ENCODE measurements at regions not wholly inside any gene's neighbourhood (a gene's known extent, or its start where the extent isn't known, plus 50 kb on each side); places are given as distances from the start of the nearest gene placed in this dataset.
A peak's percentile ranks its signal among the peaks of the same experiment; 100 is the strongest.
"Not testable (repeated sequence)": the region's sequence is repeated elsewhere in the genome, so short reads cannot be mapped to it uniquely, and the experiment has no call there.

GRCh38 chr1:112855152-112855828, 100.7 kb downstream of the SLC16A1 start:
- H3K4me1 Mint-ChIP-seq (ENCODE audit: unreplicated experiment): peaks cover under 1% of the 10 kb centered on the region
- DNase-seq (ENCODE audit: extremely low spot score, unreplicated experiment): no peak
- H3K27me3 Mint-ChIP-seq (ENCODE audit: unreplicated experiment): no peaks in the 10 kb centered on the region
- H3K4me3 Mint-ChIP-seq (ENCODE audit: unreplicated experiment): no peak overlapping the region
- H3K9me3 Mint-ChIP-seq (ENCODE audit: unreplicated experiment): no peaks in the 10 kb centered on the region
- no peak for TF ChIP-seq CTCF (IDR thresholded peaks at IDR 0.05)
- no peak overlapping the region for H3K27ac Mint-ChIP-seq (ENCODE audit: unreplicated experiment)
- H3K36me3 Mint-ChIP-seq (ENCODE audit: unreplicated experiment): no peaks in the 10 kb centered on the region

GRCh38 chr1:112854368-112854984, 101.5 kb downstream of the SLC16A1 start:
- not testable (repeated sequence) for DNase-seq (ENCODE audit: extremely low spot score, unreplicated experiment); H3K27me3 Mint-ChIP-seq (ENCODE audit: unreplicated experiment); H3K36me3 Mint-ChIP-seq (ENCODE audit: unreplicated experiment); H3K9me3 Mint-ChIP-seq (ENCODE audit: unreplicated experiment); H3K4me1 Mint-ChIP-seq (ENCODE audit: unreplicated experiment); H3K27ac Mint-ChIP-seq (ENCODE audit: unreplicated experiment); H3K4me3 Mint-ChIP-seq (ENCODE audit: unreplicated experiment)

GRCh38 chr1:112853915-112854314, 102.1 kb downstream of the SLC16A1 start:
- not testable (repeated sequence) for H3K27ac Mint-ChIP-seq (ENCODE audit: unreplicated experiment); H3K4me3 Mint-ChIP-seq (ENCODE audit: unreplicated experiment); H3K27me3 Mint-ChIP-seq (ENCODE audit: unreplicated experiment); H3K9me3 Mint-ChIP-seq (ENCODE audit: unreplicated experiment); DNase-seq (ENCODE audit: extremely low spot score, unreplicated experiment); H3K36me3 Mint-ChIP-seq (ENCODE audit: unreplicated experiment)
- peaks cover 10% of the 10 kb centered on the region for H3K4me1 Mint-ChIP-seq (ENCODE audit: unreplicated experiment)

GRCh38 chr1:112852934-112853333, 103.1 kb downstream of the SLC16A1 start:
- Mint-ChIP-seq H3K36me3 (ENCODE audit: unreplicated experiment) (no peaks in the 10 kb centered on the region), H3K4me3 (ENCODE audit: unreplicated experiment) (no peak overlapping the region), H3K4me1 (ENCODE audit: unreplicated experiment) (peaks cover 10% of the 10 kb centered on the region), H3K27ac (ENCODE audit: unreplicated experiment) (no peak overlapping the region), H3K9me3 (ENCODE audit: unreplicated experiment) (no peaks in the 10 kb centered on the region), H3K27me3 (ENCODE audit: unreplicated experiment) (no peaks in the 10 kb centered on the region)
- no peak for TF ChIP-seq CTCF (IDR thresholded peaks at IDR 0.05)
- no peak for DNase-seq (ENCODE audit: extremely low spot score, unreplicated experiment)

GRCh38 chr1:112852276-112852675, 103.7 kb downstream of the SLC16A1 start:
- Mint-ChIP-seq H3K27me3 (ENCODE audit: unreplicated experiment) (no peaks in the 10 kb centered on the region), H3K36me3 (ENCODE audit: unreplicated experiment) (no peaks in the 10 kb centered on the region), H3K27ac (ENCODE audit: unreplicated experiment) (no peak overlapping the region), H3K9me3 (ENCODE audit: unreplicated experiment) (no peaks in the 10 kb centered on the region), H3K4me3 (ENCODE audit: unreplicated experiment) (no peak overlapping the region), H3K4me1 (ENCODE audit: unreplicated experiment) (peaks cover 10% of the 10 kb centered on the region)
- TF ChIP-seq CTCF (IDR thresholded peaks at IDR 0.05): no peak
- DNase-seq (ENCODE audit: extremely low spot score, unreplicated experiment): no peak

GRCh38 chr1:112850034-112850757, 105.8 kb downstream of the SLC16A1 start:
- H3K36me3 Mint-ChIP-seq (ENCODE audit: unreplicated experiment): no peaks in the 10 kb centered on the region
- peak overlapping the region; percentile 79 for H3K4me3 Mint-ChIP-seq (ENCODE audit: unreplicated experiment)
- no peaks in the 10 kb centered on the region for H3K27me3 Mint-ChIP-seq (ENCODE audit: unreplicated experiment)
- H3K9me3 Mint-ChIP-seq (ENCODE audit: unreplicated experiment): no peaks in the 10 kb centered on the region
- H3K4me1 Mint-ChIP-seq (ENCODE audit: unreplicated experiment): peaks cover 10% of the 10 kb centered on the region
- no peak for TF ChIP-seq CTCF (IDR thresholded peaks at IDR 0.05)
- H3K27ac Mint-ChIP-seq (ENCODE audit: unreplicated experiment): no peak overlapping the region
- DNase-seq (ENCODE audit: extremely low spot score, unreplicated experiment): no peak
